HG03342 (cell line): ENCODE measurements at regions not wholly inside any gene's neighbourhood (a gene's known extent, or its start where the extent isn't known, plus 50 kb on each side); places are given as distances from the start of the nearest gene placed in this dataset.

Source experiments
- ATAC-seq: cut with Tn5 transposase; IDR thresholded peaks from one replicate; pipeline ENCODE4 v1.9.1; 2021; ENCODE audit warnings: mild to moderate bottlenecking, moderate library complexity; ENCODE audit not compliant: unreplicated experiment

- ATAC-seq, result no peak
Measured at GRCh38 chr10:57799625-57800024, 468.1 kb downstream of the IPMK start.

GRCh38 chr10:57798830-57799229 lies 468.9 kb downstream of the IPMK start:
- ATAC-seq, result no peak

- ATAC-seq, result no peak
Measured at GRCh38 chr10:57791546-57791945, 476.1 kb downstream of the IPMK start.

GRCh38 chr10:57790703-57791102 lies 477.0 kb downstream of the IPMK start:
- no peak for ATAC-seq

- no peak for ATAC-seq
Measured at GRCh38 chr10:57788117-57788516, 479.6 kb downstream of the IPMK start.

- no peak for ATAC-seq
Measured at GRCh38 chr10:57786850-57787750, 480.6 kb downstream of the IPMK start.

GRCh38 chr10:57786331-57786730 lies 481.4 kb downstream of the IPMK start:
- ATAC-seq, result no peak

GRCh38 chr10:57785546-57785945 lies 482.1 kb downstream of the IPMK start:
- ATAC-seq, result no peak

GRCh38 chr10:57785068-57785467 lies 482.6 kb downstream of the IPMK start:
- no peak for ATAC-seq

- no peak for ATAC-seq
Measured at GRCh38 chr10:57776688-57777432, 490.8 kb downstream of the IPMK start.

- ATAC-seq, result no peak
Measured at GRCh38 chr10:57775250-57775649, 492.4 kb downstream of the IPMK start.

GRCh38 chr10:57769298-57769697 lies 498.4 kb downstream of the IPMK start:
- no peak for ATAC-seq

- no peak for ATAC-seq
Measured at GRCh38 chr10:57759777-57760176, 507.9 kb downstream of the IPMK start.

GRCh38 chr10:57754803-57755202 lies 512.9 kb downstream of the IPMK start:
- no peak for ATAC-seq

GRCh38 chr10:57743711-57744110 lies 524.0 kb downstream of the IPMK start:
- ATAC-seq, result no peak

GRCh38 chr10:57741751-57742150 lies 525.9 kb downstream of the IPMK start:
- ATAC-seq, result no peak

GRCh38 chr10:57723305-57723704 lies 544.4 kb downstream of the IPMK start:
- no peak for ATAC-seq

- no peak for ATAC-seq
Measured at GRCh38 chr10:57716884-57717283, 550.8 kb downstream of the IPMK start.

- ATAC-seq, result no peak
Measured at GRCh38 chr10:57715233-57715632, 552.5 kb downstream of the IPMK start.

GRCh38 chr10:57707300-57707658 lies 560.4 kb downstream of the IPMK start:
- no peak for ATAC-seq

GRCh38 chr10:57706576-57707299 lies 561.0 kb downstream of the IPMK start:
- ATAC-seq, result no peak

- ATAC-seq, result no peak
Measured at GRCh38 chr10:57706016-57706415, 561.7 kb downstream of the IPMK start.
